Caco-2 (cell line): ENCODE measurements at regions not wholly inside any gene's neighbourhood (a gene's known extent, or its start where the extent isn't known, plus 50 kb on each side); places are given as distances from the start of the nearest gene placed in this dataset.
"Not testable (repeated sequence)": the region's sequence is repeated elsewhere in the genome, so short reads cannot be mapped to it uniquely, and the experiment has no call there.

Source experiments
- BruUV-seq: library from RNA; stranded (reverse); fragments of 400-500 nt; replicated peaks from 2 replicates; lab custom pipeline; 2021; lab: Mats Ljungman, UMichigan
- CTCF ChIA-PET: fragments of 300-600 bp; sonication (Branson Sonifier 250); formaldehyde crosslinking; loops from one replicate; lab custom pipeline; 2022; ENCODE audit warnings: antibody characterized with exemption; lab: Charles Lee
- POLR2A ChIA-PET: fragments of 300-600 bp; sonication (Branson Sonifier 250); formaldehyde crosslinking; loops from one replicate; lab custom pipeline; 2022; ENCODE audit warnings: antibody characterized with exemption; lab: Charles Lee
- DNase-seq, 2 experiments: peaks; one replicate each; pipeline versions ENCODE4 v3.0.0 to v3.0.0-alpha.2; 2020 to 2022
- H3K27me3 ChIP-seq: replicated peaks from 2 replicates; pipeline ENCODE4 v1.6.0; 2011; ENCODE audit warnings: low read length; ENCODE audit not compliant: control insufficient read depth, insufficient read depth
- H3K36me3 ChIP-seq: 2 replicates; pipeline ENCODE4 v1.5.1; 2011; ENCODE audit warnings: low read length; ENCODE audit not compliant: control insufficient read depth, insufficient read depth
- H3K4me1 ChIP-seq: fragments of 250-450 bp; sonication (Bioruptor Pico); 2 replicates; pipeline ENCODE4 v1.5.1; 2020; ENCODE audit warnings: mild to moderate bottlenecking
- H3K4me3 ChIP-seq: 2 replicates; pipeline ENCODE4 v1.5.1; 2011; ENCODE audit warnings: low read depth, mild to moderate bottlenecking, control low read depth, low read length
- H3K9me3 ChIP-seq: fragments of 250-450 bp; sonication (Bioruptor Pico); 2 replicates; pipeline ENCODE4 v1.5.1; 2020; ENCODE audit warnings: mild to moderate bottlenecking, moderate library complexity
- H3K27ac Mint-ChIP-seq: one replicate; pipeline ENCODE4 v1.8.0; 2022; ENCODE audit warnings: mixed read lengths; ENCODE audit not compliant: unreplicated experiment
- H3K27me3 Mint-ChIP-seq: one replicate; pipeline ENCODE4 v1.8.0; 2022; ENCODE audit warnings: mixed read lengths; ENCODE audit not compliant: insufficient read depth, unreplicated experiment
- H3K36me3 Mint-ChIP-seq: one replicate; pipeline ENCODE4 v1.8.0; 2022; ENCODE audit warnings: mild to moderate bottlenecking, mixed read lengths; ENCODE audit not compliant: insufficient read depth, unreplicated experiment
- H3K4me1 Mint-ChIP-seq: one replicate; pipeline ENCODE4 v1.8.0; 2022; ENCODE audit warnings: low read depth, mixed read lengths; ENCODE audit not compliant: unreplicated experiment
- H3K4me3 Mint-ChIP-seq: one replicate; pipeline ENCODE4 v1.8.0; 2022; ENCODE audit warnings: mild to moderate bottlenecking, moderate library complexity, mixed read lengths; ENCODE audit not compliant: unreplicated experiment
- H3K9me3 Mint-ChIP-seq: one replicate; pipeline ENCODE4 v1.8.0; 2022; ENCODE audit warnings: mixed read lengths; ENCODE audit not compliant: unreplicated experiment
- CTCF ChIP-seq, 2 experiments: fragments of 200-600 bp in 1 of 2; IDR thresholded peaks; 1 replicate in 1 of 2; 2 replicates in 1 of 2; pipeline versions ENCODE4 v1.5.1 to v1.8.0; 2011 to 2022; ENCODE audit warnings: antibody characterized with exemption in 1 of 2, control low read depth in 1 of 2, inconsistent platforms in 1 of 2, low read depth in 1 of 2, low read length in 1 of 2, mild to moderate bottlenecking in 1 of 2, moderate library complexity in 1 of 2; ENCODE audit not compliant: insufficient read depth in 1 of 2, severe bottlenecking in 1 of 2, unreplicated experiment in 1 of 2
- intact Hi-C: fragments of 100-400 bp; cut with micrococcal nuclease; formaldehyde crosslinking; loops from one replicate; pipeline ENCODE4 v1.10.0; 2022; ENCODE audit not compliant: unreplicated experiment

- H3K4me1 Mint-ChIP-seq: no peaks in the 10 kb centered on the region
- Histone ChIP-seq H3K4me1 (0 out of 2 replicates have a peak, but pooled peaks cover 3% of the 10 kb centered on the region), H3K9me3 (no peaks in the 10 kb centered on the region), H3K4me3 (no peak overlapping the region), H3K27me3 (no peaks in the 10 kb centered on the region), H3K36me3 (no peaks in the 10 kb centered on the region)
- no peak for TF ChIP-seq CTCF (IDR thresholded peaks at IDR 0.05; ENCODE audit: insufficient read depth in 1 of 2, low read depth in 1 of 2, low read length in 1 of 2, severe bottlenecking in 1 of 2, unreplicated experiment in 1 of 2)
- no peak overlapping the region for H3K27ac Mint-ChIP-seq
- H3K9me3 Mint-ChIP-seq: no peaks in the 10 kb centered on the region
- intact Hi-C loops: no loop called here
- H3K36me3 Mint-ChIP-seq: no peaks in the 10 kb centered on the region
- no peak for DNase-seq
- ChIA-PET POLR2A (no interaction called here), CTCF (no interaction called here)
- no TSS peak for BruUV-seq
- H3K27me3 Mint-ChIP-seq: no peaks in the 10 kb centered on the region
- H3K4me3 Mint-ChIP-seq: no peak overlapping the region
These were observed 78.1 kb upstream of the PDE1A start for GRCh38 chr2:182504903-182505302.

DNA sequence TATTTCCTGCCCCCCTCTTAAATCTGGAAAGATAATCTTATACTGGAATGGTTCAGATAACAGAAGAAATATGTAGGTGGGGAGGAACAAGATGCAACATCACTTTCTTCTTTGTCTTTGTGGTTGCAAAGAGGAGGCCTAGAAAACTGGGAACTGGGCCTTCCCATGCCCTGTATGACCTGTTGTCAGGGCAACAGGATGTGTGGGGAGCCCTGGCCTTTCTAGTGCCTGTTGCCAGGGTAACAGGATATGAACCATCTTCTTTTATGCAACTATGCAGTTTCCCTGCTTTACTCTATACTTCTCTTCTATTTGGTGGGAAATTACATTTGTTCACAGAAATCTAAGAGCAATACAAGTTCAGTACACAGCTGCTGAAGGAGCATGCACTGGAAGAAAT, 79.8 kb upstream of the PDE1A start:
- Mint-ChIP-seq H3K4me3 (no peak overlapping the region), H3K36me3 (no peaks in the 10 kb centered on the region), H3K27ac (no peak overlapping the region)

DNA sequence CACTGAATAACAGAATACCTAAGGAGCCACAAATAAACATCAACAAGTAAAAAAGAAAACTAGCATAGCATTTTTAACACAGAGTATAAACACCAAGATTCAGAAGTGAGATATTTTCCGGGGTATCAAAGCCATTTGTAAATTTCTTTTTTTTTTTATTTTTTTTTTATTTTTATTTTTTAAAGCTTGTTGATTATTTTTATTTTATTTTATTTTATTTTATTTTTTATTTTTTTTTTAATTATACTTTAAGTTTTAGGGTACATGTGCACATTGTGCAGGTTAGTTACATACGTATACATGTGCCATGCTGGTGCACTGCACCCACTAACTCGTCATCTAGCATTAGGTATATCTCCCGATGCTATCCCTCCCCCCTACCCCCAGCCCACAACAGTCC, 81.7 kb upstream of the PDE1A start:
- H3K27me3 ChIP-seq, H3K4me3 ChIP-seq, DNase-seq, H3K27ac Mint-ChIP-seq, H3K4me1 Mint-ChIP-seq, CTCF ChIA-PET, H3K4me3 Mint-ChIP-seq, H3K9me3 ChIP-seq, H3K36me3 ChIP-seq, H3K27me3 Mint-ChIP-seq, H3K36me3 Mint-ChIP-seq, intact Hi-C loops, H3K9me3 Mint-ChIP-seq, BruUV-seq, H3K4me1 ChIP-seq, POLR2A ChIA-PET: not testable (repeated sequence)

More for the DNA sequence above, 79.8 kb upstream of the PDE1A start:
- no peak for TF ChIP-seq CTCF (IDR thresholded peaks at IDR 0.05; ENCODE audit: insufficient read depth in 1 of 2, low read depth in 1 of 2, low read length in 1 of 2, severe bottlenecking in 1 of 2, unreplicated experiment in 1 of 2)
- no TSS peak for BruUV-seq
- Mint-ChIP-seq H3K4me1 (no peaks in the 10 kb centered on the region), H3K27me3 (no peaks in the 10 kb centered on the region), H3K9me3 (no peaks in the 10 kb centered on the region)
- DNase-seq: no peak
- Histone ChIP-seq H3K27me3 (no peaks in the 10 kb centered on the region; the same call in 1 of the 2 replicates), H3K4me1 (0 out of 2 replicates have a peak, but pooled peaks cover 3% of the 10 kb centered on the region), H3K36me3 (no peaks in the 10 kb centered on the region), H3K9me3 (no peaks in the 10 kb centered on the region), H3K4me3 (no peak overlapping the region)
- intact Hi-C loops: no loop called here
- ChIA-PET POLR2A (no interaction called here), CTCF (no interaction called here)

DNA sequence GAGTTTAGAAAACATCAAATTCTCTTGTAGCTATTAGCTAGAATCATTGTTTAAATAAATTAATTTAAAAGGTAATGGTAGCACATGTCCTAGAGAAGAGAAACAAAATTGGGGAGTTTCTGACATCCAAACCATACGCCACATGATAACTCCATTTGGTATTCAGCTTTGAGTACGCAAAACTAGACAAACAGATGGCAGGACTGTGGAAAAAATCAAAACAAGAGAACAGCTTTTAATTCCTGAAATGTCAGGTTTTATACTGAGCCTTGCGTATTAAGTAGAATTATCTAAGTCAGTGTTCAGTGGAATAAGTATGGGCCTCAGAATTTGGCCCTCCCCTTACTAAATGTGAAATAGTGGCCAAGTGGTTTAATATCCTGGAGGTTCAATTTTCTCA, 82.4 kb upstream of the PDE1A start:
- CTCF ChIA-PET: interaction anchor here (0.6 kb wide), 1 partner anchor 324 kb away, joined by 3 read pairs; no protein-coding TSS in a partner anchor
- H3K4me3 Mint-ChIP-seq: no peak overlapping the region
- no peaks in the 10 kb centered on the region for H3K36me3 ChIP-seq
- H3K27me3 Mint-ChIP-seq: no peaks in the 10 kb centered on the region
- POLR2A ChIA-PET: no interaction called here
- intact Hi-C loops: no loop called here
- 0 out of 2 replicates have a peak, but pooled peaks cover 3% of the 10 kb centered on the region for H3K4me1 ChIP-seq
- no peaks in the 10 kb centered on the region for H3K9me3 ChIP-seq
- H3K9me3 Mint-ChIP-seq: no peaks in the 10 kb centered on the region
- no peaks in the 10 kb centered on the region for H3K4me1 Mint-ChIP-seq
- H3K27ac Mint-ChIP-seq: no peak overlapping the region
- H3K36me3 Mint-ChIP-seq: no peaks in the 10 kb centered on the region
- no peak overlapping the region for H3K4me3 ChIP-seq
- no peak for DNase-seq
- H3K27me3 ChIP-seq: no peaks in the 10 kb centered on the region; the same call in 1 of the 2 replicates
- no peak for TF ChIP-seq CTCF (IDR thresholded peaks at IDR 0.05; ENCODE audit: insufficient read depth in 1 of 2, low read depth in 1 of 2, low read length in 1 of 2, severe bottlenecking in 1 of 2, unreplicated experiment in 1 of 2)
- no TSS peak for BruUV-seq
